Caco-2 (cell line): ENCODE measurements at regions not wholly inside any gene's neighbourhood (a gene's known extent, or its start where the extent isn't known, plus 50 kb on each side); places are given as distances from the start of the nearest gene placed in this dataset.

Experiments
- BruUV-seq: library from RNA; stranded (reverse); fragments of 400-500 nt; replicated peaks from 2 replicates; lab custom pipeline; 2021; lab: Mats Ljungman, UMichigan
- CTCF ChIA-PET: fragments of 300-600 bp; sonication (Branson Sonifier 250); formaldehyde crosslinking; loops from one replicate; lab custom pipeline; 2022; ENCODE audit warnings: antibody characterized with exemption; lab: Charles Lee
- POLR2A ChIA-PET: fragments of 300-600 bp; sonication (Branson Sonifier 250); formaldehyde crosslinking; loops from one replicate; lab custom pipeline; 2022; ENCODE audit warnings: antibody characterized with exemption; lab: Charles Lee
- DNase-seq, 2 experiments: peaks; one replicate each; pipeline versions ENCODE4 v3.0.0 to v3.0.0-alpha.2; 2020 to 2022
- H3K27me3 ChIP-seq: replicated peaks from 2 replicates; pipeline ENCODE4 v1.6.0; 2011; ENCODE audit warnings: low read length; ENCODE audit not compliant: control insufficient read depth, insufficient read depth
- H3K36me3 ChIP-seq: 2 replicates; pipeline ENCODE4 v1.5.1; 2011; ENCODE audit warnings: low read length; ENCODE audit not compliant: control insufficient read depth, insufficient read depth
- H3K4me1 ChIP-seq: fragments of 250-450 bp; sonication (Bioruptor Pico); 2 replicates; pipeline ENCODE4 v1.5.1; 2020; ENCODE audit warnings: mild to moderate bottlenecking
- H3K4me3 ChIP-seq: 2 replicates; pipeline ENCODE4 v1.5.1; 2011; ENCODE audit warnings: low read depth, mild to moderate bottlenecking, control low read depth, low read length
- H3K9me3 ChIP-seq: fragments of 250-450 bp; sonication (Bioruptor Pico); 2 replicates; pipeline ENCODE4 v1.5.1; 2020; ENCODE audit warnings: mild to moderate bottlenecking, moderate library complexity
- H3K27ac Mint-ChIP-seq: one replicate; pipeline ENCODE4 v1.8.0; 2022; ENCODE audit warnings: mixed read lengths; ENCODE audit not compliant: unreplicated experiment
- H3K27me3 Mint-ChIP-seq: one replicate; pipeline ENCODE4 v1.8.0; 2022; ENCODE audit warnings: mixed read lengths; ENCODE audit not compliant: insufficient read depth, unreplicated experiment
- H3K36me3 Mint-ChIP-seq: one replicate; pipeline ENCODE4 v1.8.0; 2022; ENCODE audit warnings: mild to moderate bottlenecking, mixed read lengths; ENCODE audit not compliant: insufficient read depth, unreplicated experiment
- H3K4me1 Mint-ChIP-seq: one replicate; pipeline ENCODE4 v1.8.0; 2022; ENCODE audit warnings: low read depth, mixed read lengths; ENCODE audit not compliant: unreplicated experiment
- H3K4me3 Mint-ChIP-seq: one replicate; pipeline ENCODE4 v1.8.0; 2022; ENCODE audit warnings: mild to moderate bottlenecking, moderate library complexity, mixed read lengths; ENCODE audit not compliant: unreplicated experiment
- H3K9me3 Mint-ChIP-seq: one replicate; pipeline ENCODE4 v1.8.0; 2022; ENCODE audit warnings: mixed read lengths; ENCODE audit not compliant: unreplicated experiment
- intact Hi-C: fragments of 100-400 bp; cut with micrococcal nuclease; formaldehyde crosslinking; loops from one replicate; pipeline ENCODE4 v1.10.0; 2022; ENCODE audit not compliant: unreplicated experiment
- TF ChIP-seq, protein P1 (sequence below), 2 experiments: fragments of 200-600 bp in 1 of 2; IDR thresholded peaks; 1 replicate in 1 of 2; 2 replicates in 1 of 2; pipeline versions ENCODE4 v1.5.1 to v1.8.0; 2011 to 2022; ENCODE audit warnings: antibody characterized with exemption in 1 of 2, control low read depth in 1 of 2, inconsistent platforms in 1 of 2, low read depth in 1 of 2, low read length in 1 of 2, mild to moderate bottlenecking in 1 of 2, moderate library complexity in 1 of 2; ENCODE audit not compliant: insufficient read depth in 1 of 2, severe bottlenecking in 1 of 2, unreplicated experiment in 1 of 2

DNA sequence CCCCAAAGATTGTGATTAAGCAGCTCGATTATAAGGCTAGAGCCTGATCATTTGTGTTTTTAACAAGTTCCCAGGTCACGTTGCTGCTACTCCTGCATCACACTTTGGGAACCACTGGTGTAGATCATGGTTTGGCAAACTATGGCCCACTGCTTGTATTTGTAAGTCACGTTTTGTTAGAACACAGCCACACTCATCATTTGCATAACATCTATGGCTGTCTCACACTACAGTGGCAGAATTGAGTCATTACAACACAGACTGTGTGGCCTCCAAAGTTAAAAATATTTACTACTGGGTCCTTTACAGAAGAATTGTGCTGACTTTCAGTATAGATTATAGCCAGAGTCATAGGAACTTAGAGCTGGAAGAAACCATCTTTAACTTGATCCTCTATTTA lies 515.3 kb upstream of the PSMD7 start:
- CTCF ChIA-PET = no interaction called here
- intact Hi-C loops = no loop called here
- Mint-ChIP-seq H3K27ac (no peak overlapping the region), H3K4me3 (no peak overlapping the region), H3K36me3 (no peaks in the 10 kb centered on the region), H3K27me3 (peaks cover 12% of the 10 kb centered on the region), H3K9me3 (peaks cover 15% of the 10 kb centered on the region), H3K4me1 (no peaks in the 10 kb centered on the region)
- H3K36me3 ChIP-seq = no peaks in the 10 kb centered on the region
- TF ChIP-seq, protein P1, sequence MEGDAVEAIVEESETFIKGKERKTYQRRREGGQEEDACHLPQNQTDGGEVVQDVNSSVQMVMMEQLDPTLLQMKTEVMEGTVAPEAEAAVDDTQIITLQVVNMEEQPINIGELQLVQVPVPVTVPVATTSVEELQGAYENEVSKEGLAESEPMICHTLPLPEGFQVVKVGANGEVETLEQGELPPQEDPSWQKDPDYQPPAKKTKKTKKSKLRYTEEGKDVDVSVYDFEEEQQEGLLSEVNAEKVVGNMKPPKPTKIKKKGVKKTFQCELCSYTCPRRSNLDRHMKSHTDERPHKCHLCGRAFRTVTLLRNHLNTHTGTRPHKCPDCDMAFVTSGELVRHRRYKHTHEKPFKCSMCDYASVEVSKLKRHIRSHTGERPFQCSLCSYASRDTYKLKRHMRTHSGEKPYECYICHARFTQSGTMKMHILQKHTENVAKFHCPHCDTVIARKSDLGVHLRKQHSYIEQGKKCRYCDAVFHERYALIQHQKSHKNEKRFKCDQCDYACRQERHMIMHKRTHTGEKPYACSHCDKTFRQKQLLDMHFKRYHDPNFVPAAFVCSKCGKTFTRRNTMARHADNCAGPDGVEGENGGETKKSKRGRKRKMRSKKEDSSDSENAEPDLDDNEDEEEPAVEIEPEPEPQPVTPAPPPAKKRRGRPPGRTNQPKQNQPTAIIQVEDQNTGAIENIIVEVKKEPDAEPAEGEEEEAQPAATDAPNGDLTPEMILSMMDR (IDR thresholded peaks at IDR 0.05; ENCODE audit: insufficient read depth in 1 of 2, low read depth in 1 of 2, low read length in 1 of 2, severe bottlenecking in 1 of 2, unreplicated experiment in 1 of 2) = no peak
- H3K4me1 ChIP-seq = no peaks in the 10 kb centered on the region
- no peaks in the 10 kb centered on the region for H3K9me3 ChIP-seq
- H3K4me3 ChIP-seq = no peak overlapping the region
- POLR2A ChIA-PET = no interaction called here
- H3K27me3 ChIP-seq = no peaks in the 10 kb centered on the region
- BruUV-seq = no TSS peak
- DNase-seq = no peak

DNA sequence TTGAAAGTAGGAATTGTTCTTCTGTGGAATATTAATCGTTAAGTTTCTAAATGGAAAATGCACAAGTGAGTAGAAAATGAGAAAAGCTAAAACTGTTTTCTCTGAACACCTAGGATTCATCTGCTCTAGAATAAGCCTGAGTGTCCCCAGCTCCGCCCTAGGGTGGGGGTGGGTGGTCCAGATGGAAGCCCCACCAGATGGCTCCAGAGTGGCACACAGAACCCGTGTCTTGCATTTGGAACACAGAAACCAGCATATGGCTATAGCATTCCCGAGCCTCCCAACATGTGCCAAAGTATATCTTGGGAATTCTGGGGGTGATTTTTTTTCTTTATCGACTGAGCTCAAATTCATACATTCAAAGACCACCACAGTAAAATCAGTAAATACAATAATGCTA lies 517.7 kb upstream of the PSMD7 start:
- Mint-ChIP-seq H3K36me3 (no peaks in the 10 kb centered on the region), H3K27me3 (peaks cover 9% of the 10 kb centered on the region), H3K4me1 (no peaks in the 10 kb centered on the region), H3K4me3 (no peak overlapping the region), H3K9me3 (no peaks in the 10 kb centered on the region), H3K27ac (no peak overlapping the region)
- H3K27me3 ChIP-seq = no peaks in the 10 kb centered on the region
- no peak overlapping the region for H3K4me3 ChIP-seq
- TF ChIP-seq, protein P1 (IDR thresholded peaks at IDR 0.05; ENCODE audit: insufficient read depth in 1 of 2, low read depth in 1 of 2, low read length in 1 of 2, severe bottlenecking in 1 of 2, unreplicated experiment in 1 of 2) = no peak
- DNase-seq = no peak
- intact Hi-C loops = no loop called here
- ChIA-PET POLR2A (no interaction called here), CTCF (no interaction called here)
- H3K36me3 ChIP-seq = no peaks in the 10 kb centered on the region
- no peaks in the 10 kb centered on the region for H3K4me1 ChIP-seq
- no peaks in the 10 kb centered on the region for H3K9me3 ChIP-seq
- no TSS peak for BruUV-seq

DNA sequence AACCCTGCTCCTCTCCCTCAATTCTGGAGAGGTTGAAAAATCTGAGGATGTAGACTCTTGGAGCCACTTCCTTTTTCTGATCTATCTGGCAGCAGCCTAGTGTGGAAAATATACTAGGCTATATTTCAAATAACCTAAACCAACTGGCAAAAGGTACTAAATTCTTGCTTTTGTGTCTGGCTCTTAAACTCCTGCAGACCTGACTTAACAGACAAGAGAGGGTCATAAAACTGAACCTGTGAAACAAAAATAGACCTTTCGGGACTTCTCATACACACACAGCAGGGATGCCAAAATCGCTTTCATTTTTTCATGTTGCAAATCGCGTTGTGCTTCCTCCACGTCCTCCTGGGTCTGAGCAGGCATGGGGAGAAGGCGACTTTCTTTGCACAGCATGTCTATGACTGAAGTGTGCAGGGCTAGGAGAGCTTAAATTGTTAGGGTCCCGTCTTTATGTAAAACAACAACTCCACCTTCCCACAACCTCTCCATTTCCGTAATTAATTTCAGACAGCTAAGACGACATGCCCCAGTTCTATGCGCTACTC lies 520.7 kb upstream of the PSMD7 start:
- ChIA-PET CTCF (no interaction called here), POLR2A (no interaction called here)
- no peak for DNase-seq
- Histone ChIP-seq H3K4me1 (no peaks in the 10 kb centered on the region), H3K9me3 (no peaks in the 10 kb centered on the region), H3K27me3 (no peaks in the 10 kb centered on the region), H3K36me3 (no peaks in the 10 kb centered on the region), H3K4me3 (no peak overlapping the region)
- Mint-ChIP-seq H3K27me3 (peaks cover 12% of the 10 kb centered on the region), H3K36me3 (no peaks in the 10 kb centered on the region), H3K4me3 (no peak overlapping the region), H3K9me3 (no peaks in the 10 kb centered on the region), H3K4me1 (no peaks in the 10 kb centered on the region), H3K27ac (no peak overlapping the region)
- intact Hi-C loops = no loop called here
- TF ChIP-seq, protein P1 (IDR thresholded peaks at IDR 0.05; ENCODE audit: insufficient read depth in 1 of 2, low read depth in 1 of 2, low read length in 1 of 2, severe bottlenecking in 1 of 2, unreplicated experiment in 1 of 2) = no peak
- BruUV-seq = no TSS peak
